SK-N-SH treated with all-trans-retinoic acid at 6 μM for 48 hours (cell line): ENCODE measurements at regions not wholly inside any gene's neighbourhood (a gene's known extent, or its start where the extent isn't known, plus 50 kb on each side); places are given as distances from the start of the nearest gene placed in this dataset.

Experiments used
- ATAC-seq: fragments of 200-7000 bp; cut with Tn5 transposase; 3 replicates; pipeline ENCODE4 v1.9.1; 2020; ENCODE audit warnings: mild to moderate bottlenecking, moderate library complexity
- ARNTL ChIP-seq: fragments of 450-650 bp; formaldehyde crosslinking; IDR thresholded peaks from 2 replicates; pipeline ENCODE4 v1.5.0; 2020; ENCODE audit warnings: low read depth, mild to moderate bottlenecking, moderate library complexity, borderline replicate concordance
- BACH2 ChIP-seq: fragments of 250-450 bp; sonication (Bioruptor Pico); IDR thresholded peaks from 2 replicates; pipeline ENCODE4 v1.9.0; 2021; ENCODE audit warnings: mild to moderate bottlenecking, borderline replicate concordance
- CREB5 ChIP-seq: fragments of 250-450 bp; sonication (Bioruptor Pico); IDR thresholded peaks from 2 replicates; pipeline ENCODE4 v1.5.1; 2020; ENCODE audit warnings: low read depth, mild to moderate bottlenecking, moderate library complexity
- CSDC2 ChIP-seq: fragments of 250-450 bp; sonication (Bioruptor Pico); IDR thresholded peaks from 2 replicates; pipeline ENCODE4 v1.5.0; 2020; ENCODE audit warnings: mild to moderate bottlenecking, moderate library complexity
- CSRNP3 ChIP-seq: fragments of 250-450 bp; sonication (Bioruptor Pico); IDR thresholded peaks from 2 replicates; pipeline ENCODE4 v1.5.1; 2021; ENCODE audit warnings: mild to moderate bottlenecking, moderate library complexity
- ESRRG ChIP-seq: fragments of 250-450 bp; sonication (Bioruptor Pico); IDR thresholded peaks from 2 replicates; pipeline ENCODE4 v1.6.1; 2021; ENCODE audit warnings: mild to moderate bottlenecking
- GLIS3 ChIP-seq: fragments of 250-450 bp; sonication (Bioruptor Pico); IDR thresholded peaks from 2 replicates; pipeline ENCODE4 v1.5.0; 2020; ENCODE audit warnings: mild to moderate bottlenecking, moderate library complexity
- ISL1 ChIP-seq: fragments of 250-450 bp; sonication (Bioruptor Pico); IDR thresholded peaks from 2 replicates; pipeline ENCODE4 v2.1.2; 2022; ENCODE audit warnings: mild to moderate bottlenecking, moderate library complexity
- OSR1 ChIP-seq: fragments of 250-450 bp; sonication (Bioruptor Pico); IDR thresholded peaks from 2 replicates; pipeline ENCODE4 v1.8.0; 2022; ENCODE audit warnings: moderate library complexity, mild to moderate bottlenecking, inconsistent platforms
- POU6F1 ChIP-seq: fragments of 250-450 bp; sonication (Bioruptor Pico); IDR thresholded peaks from 2 replicates; pipeline ENCODE4 v1.8.0; 2021; ENCODE audit warnings: low read depth, mild to moderate bottlenecking, moderate library complexity, borderline replicate concordance
- PPARA ChIP-seq: fragments of 250-450 bp; sonication (Bioruptor Pico); IDR thresholded peaks from 2 replicates; pipeline ENCODE4 v1.5.0; 2020; ENCODE audit warnings: mild to moderate bottlenecking, borderline replicate concordance
- RARB ChIP-seq: fragments of 250-450 bp; sonication (Bioruptor Pico); IDR thresholded peaks from 2 replicates; pipeline ENCODE4 v1.8.0; 2021; ENCODE audit warnings: mild to moderate bottlenecking, moderate library complexity
- TCF4 ChIP-seq: fragments of 250-450 bp; sonication (Bioruptor Pico); IDR thresholded peaks from 2 replicates; pipeline ENCODE4 v1.8.0; 2021; ENCODE audit warnings: mild to moderate bottlenecking, moderate library complexity, borderline replicate concordance
- TOX ChIP-seq: fragments of 250-450 bp; sonication (Bioruptor Pico); IDR thresholded peaks from 2 replicates; pipeline ENCODE4 v1.8.0; 2021; ENCODE audit warnings: mild to moderate bottlenecking, moderate library complexity, borderline replicate concordance
- ZC3H10 ChIP-seq: fragments of 250-450 bp; sonication (Bioruptor Pico); IDR thresholded peaks from 2 replicates; pipeline ENCODE4 v1.5.1; 2021; ENCODE audit warnings: mild to moderate bottlenecking, moderate library complexity
- ZFP3 ChIP-seq: fragments of 250-450 bp; sonication (Bioruptor Pico); IDR thresholded peaks from 2 replicates; pipeline ENCODE4 v1.5.0; 2020; ENCODE audit warnings: mild to moderate bottlenecking, moderate library complexity
- ZFP30 ChIP-seq: fragments of 450-650 bp; formaldehyde crosslinking; IDR thresholded peaks from 2 replicates; pipeline ENCODE4 v1.5.0; 2022; ENCODE audit warnings: mild to moderate bottlenecking, moderate library complexity
- ZNF565 ChIP-seq: fragments of 450-650 bp; formaldehyde crosslinking; conservative IDR thresholded peaks from 2 replicates; pipeline ENCODE4 v1.5.0; 2020; ENCODE audit warnings: low read depth, mild to moderate bottlenecking, moderate library complexity
- ZNF70 ChIP-seq: fragments of 450-650 bp; formaldehyde crosslinking; IDR thresholded peaks from 2 replicates; pipeline ENCODE4 v1.5.0; 2020; ENCODE audit warnings: mild to moderate bottlenecking, moderate library complexity
- ZNF8 ChIP-seq: fragments of 450-650 bp; formaldehyde crosslinking; IDR thresholded peaks from 2 replicates; pipeline ENCODE4 v1.5.0; 2020; ENCODE audit warnings: mild to moderate bottlenecking, moderate library complexity
- TF ChIP-seq, protein P1 (sequence below): fragments of 250-450 bp; sonication (Bioruptor Pico); IDR thresholded peaks from 2 replicates; pipeline ENCODE4 v1.5.0; 2020; ENCODE audit warnings: mild to moderate bottlenecking, moderate library complexity
- TF ChIP-seq, protein P2 (sequence below): fragments of 250-450 bp; sonication (Bioruptor Pico); IDR thresholded peaks from 2 replicates; pipeline ENCODE4 v1.8.0; 2020; ENCODE audit warnings: mild to moderate bottlenecking, moderate library complexity, borderline replicate concordance

GRCh38 chr10:128306966-128307365 lies 180.7 kb upstream of the MKI67 start:
- ATAC-seq = no peak
- TF ChIP-seq ZNF8 (CRISPR knock-in tag) = no peak
- no peak for TF ChIP-seq TOX (CRISPR knock-in tag)
- TF ChIP-seq ZFP3 (CRISPR knock-in tag) = no peak
- no peak for TF ChIP-seq ARNTL (CRISPR knock-in tag)
- TF ChIP-seq RARB = no peak
- no peak for TF ChIP-seq ZNF70
- TF ChIP-seq ZC3H10 = no peak
- TF ChIP-seq, protein P1, sequence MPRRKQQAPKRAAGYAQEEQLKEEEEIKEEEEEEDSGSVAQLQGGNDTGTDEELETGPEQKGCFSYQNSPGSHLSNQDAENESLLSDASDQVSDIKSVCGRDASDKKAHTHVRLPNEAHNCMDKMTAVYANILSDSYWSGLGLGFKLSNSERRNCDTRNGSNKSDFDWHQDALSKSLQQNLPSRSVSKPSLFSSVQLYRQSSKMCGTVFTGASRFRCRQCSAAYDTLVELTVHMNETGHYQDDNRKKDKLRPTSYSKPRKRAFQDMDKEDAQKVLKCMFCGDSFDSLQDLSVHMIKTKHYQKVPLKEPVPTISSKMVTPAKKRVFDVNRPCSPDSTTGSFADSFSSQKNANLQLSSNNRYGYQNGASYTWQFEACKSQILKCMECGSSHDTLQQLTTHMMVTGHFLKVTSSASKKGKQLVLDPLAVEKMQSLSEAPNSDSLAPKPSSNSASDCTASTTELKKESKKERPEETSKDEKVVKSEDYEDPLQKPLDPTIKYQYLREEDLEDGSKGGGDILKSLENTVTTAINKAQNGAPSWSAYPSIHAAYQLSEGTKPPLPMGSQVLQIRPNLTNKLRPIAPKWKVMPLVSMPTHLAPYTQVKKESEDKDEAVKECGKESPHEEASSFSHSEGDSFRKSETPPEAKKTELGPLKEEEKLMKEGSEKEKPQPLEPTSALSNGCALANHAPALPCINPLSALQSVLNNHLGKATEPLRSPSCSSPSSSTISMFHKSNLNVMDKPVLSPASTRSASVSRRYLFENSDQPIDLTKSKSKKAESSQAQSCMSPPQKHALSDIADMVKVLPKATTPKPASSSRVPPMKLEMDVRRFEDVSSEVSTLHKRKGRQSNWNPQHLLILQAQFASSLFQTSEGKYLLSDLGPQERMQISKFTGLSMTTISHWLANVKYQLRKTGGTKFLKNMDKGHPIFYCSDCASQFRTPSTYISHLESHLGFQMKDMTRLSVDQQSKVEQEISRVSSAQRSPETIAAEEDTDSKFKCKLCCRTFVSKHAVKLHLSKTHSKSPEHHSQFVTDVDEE (CRISPR knock-in tag) = no peak
- TF ChIP-seq, protein P2, sequence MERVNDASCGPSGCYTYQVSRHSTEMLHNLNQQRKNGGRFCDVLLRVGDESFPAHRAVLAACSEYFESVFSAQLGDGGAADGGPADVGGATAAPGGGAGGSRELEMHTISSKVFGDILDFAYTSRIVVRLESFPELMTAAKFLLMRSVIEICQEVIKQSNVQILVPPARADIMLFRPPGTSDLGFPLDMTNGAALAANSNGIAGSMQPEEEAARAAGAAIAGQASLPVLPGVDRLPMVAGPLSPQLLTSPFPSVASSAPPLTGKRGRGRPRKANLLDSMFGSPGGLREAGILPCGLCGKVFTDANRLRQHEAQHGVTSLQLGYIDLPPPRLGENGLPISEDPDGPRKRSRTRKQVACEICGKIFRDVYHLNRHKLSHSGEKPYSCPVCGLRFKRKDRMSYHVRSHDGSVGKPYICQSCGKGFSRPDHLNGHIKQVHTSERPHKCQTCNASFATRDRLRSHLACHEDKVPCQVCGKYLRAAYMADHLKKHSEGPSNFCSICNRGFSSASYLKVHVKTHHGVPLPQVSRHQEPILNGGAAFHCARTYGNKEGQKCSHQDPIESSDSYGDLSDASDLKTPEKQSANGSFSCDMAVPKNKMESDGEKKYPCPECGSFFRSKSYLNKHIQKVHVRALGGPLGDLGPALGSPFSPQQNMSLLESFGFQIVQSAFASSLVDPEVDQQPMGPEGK (CRISPR knock-in tag) = no peak
- no peak for TF ChIP-seq CREB5
- TF ChIP-seq CSRNP3 (CRISPR knock-in tag) = no peak
- TF ChIP-seq OSR1 (CRISPR knock-in tag) = no peak
- TF ChIP-seq PPARA (CRISPR knock-in tag) = no peak
- no peak for TF ChIP-seq CSDC2 (CRISPR knock-in tag)
- no peak for TF ChIP-seq BACH2 (CRISPR knock-in tag)
- no peak for TF ChIP-seq POU6F1 (CRISPR knock-in tag)
- no peak for TF ChIP-seq TCF4 (CRISPR knock-in tag)
- TF ChIP-seq ZNF565 (CRISPR knock-in tag) = no peak

DNA sequence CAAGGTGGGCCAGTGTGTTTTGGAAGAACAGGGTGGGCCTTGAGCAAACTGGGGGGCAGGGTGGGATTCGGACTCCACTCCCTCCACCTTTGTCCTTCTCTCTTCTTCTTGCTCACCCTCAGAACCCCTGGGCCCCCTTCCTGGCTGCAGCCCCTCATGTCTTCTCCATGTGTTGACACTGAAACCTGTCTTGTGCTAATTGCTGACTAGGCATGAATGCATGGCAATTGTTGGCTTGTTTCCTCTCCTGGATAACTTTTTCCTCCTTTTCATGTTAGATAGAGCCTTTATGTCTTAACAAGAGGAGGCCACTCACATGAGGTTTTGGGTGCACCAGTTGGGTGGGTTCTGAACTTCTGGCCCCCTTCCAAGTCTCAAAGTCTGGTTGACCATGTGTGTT lies 181.6 kb upstream of the MKI67 start:
- no peak for ATAC-seq
- TF ChIP-seq PPARA (CRISPR knock-in tag) (no peak), ZC3H10 (no peak), ZNF8 (CRISPR knock-in tag) (no peak), TCF4 (CRISPR knock-in tag) (no peak), ISL1 (CRISPR knock-in tag) (no peak), GLIS3 (no peak), ZFP30 (CRISPR knock-in tag) (no peak), CREB5 (no peak), OSR1 (CRISPR knock-in tag) (no peak), BACH2 (CRISPR knock-in tag) (no peak), ESRRG (CRISPR knock-in tag) (no peak), CSRNP3 (CRISPR knock-in tag) (no peak), ZNF565 (CRISPR knock-in tag) (no peak), ZNF70 (no peak), POU6F1 (CRISPR knock-in tag) (no peak), RARB (no peak), TOX (CRISPR knock-in tag) (no peak), ARNTL (CRISPR knock-in tag) (no peak), ZFP3 (CRISPR knock-in tag) (no peak), CSDC2 (CRISPR knock-in tag) (no peak)
